Esophagus (tissue), 2 donors: ENCODE measurements at regions not wholly inside any gene's neighbourhood (a gene's known extent, or its start where the extent isn't known, plus 50 kb on each side); places are given as distances from the start of the nearest gene placed in this dataset.

Experiments used
- H3K27ac ChIP-seq, 2 donors: one replicate each; pipeline ENCODE4 v1.5.1; 2013; ENCODE audit warnings: low read depth in 2 of 2, mild to moderate bottlenecking in 2 of 2, inconsistent platforms in 1 of 2, low read length in 1 of 2, moderate library complexity in 1 of 2
- H3K27me3 ChIP-seq, 2 donors: one replicate each; pipeline ENCODE4 v1.6.1; 2013; ENCODE audit warnings: low read length in 2 of 2, control low read depth in 1 of 2, mild to moderate bottlenecking in 1 of 2; ENCODE audit not compliant: insufficient read depth in 2 of 2, control insufficient read depth in 1 of 2
- H3K36me3 ChIP-seq, 2 donors: one replicate each; pipeline ENCODE4 v1.6.1; 2013; ENCODE audit warnings: low read length in 1 of 2; ENCODE audit not compliant: control insufficient read depth in 2 of 2, insufficient read depth in 2 of 2
- H3K4me1 ChIP-seq, 2 donors: one replicate each; pipeline ENCODE4 v1.6.1; 2013; ENCODE audit warnings: low read length in 1 of 2; ENCODE audit not compliant: control insufficient read depth in 2 of 2, insufficient read depth in 2 of 2
- H3K4me3 ChIP-seq, 2 donors: one replicate each; pipeline ENCODE4 v1.5.1; 2013; ENCODE audit warnings: low read length in 2 of 2, mild to moderate bottlenecking in 2 of 2, low read depth in 1 of 2, moderate library complexity in 1 of 2
- H3K9me3 ChIP-seq, 2 donors: one replicate each; pipeline ENCODE4 v1.6.1; 2013; ENCODE audit warnings: mild to moderate bottlenecking in 2 of 2, low read depth in 1 of 2, low read length in 1 of 2, moderate library complexity in 1 of 2; ENCODE audit not compliant: control insufficient read depth in 2 of 2, insufficient read depth in 1 of 2
- WGBS, 2 donors: extraction: QIAGEN DNeasy Blood & Tissue Kit; methylation state at CpG; one replicate each; pipeline ENCODE4 v1.1.7; 2013; 5-methylcytosine and 5-hydroxymethylcytosine counted together
- donor health status: healthy with polysubstance abuse.
- donor health status: Bipolar disorder and iron deficiency.

GRCh38 chr11:92276773-92277172 lies 52.2 kb downstream of the FAT3 start:
- no peak overlapping the region for H3K4me3 ChIP-seq
- WGBS, 2 donors = 78 to 86% methylated on average over 3 of the region's 3 CpGs
- no peaks in the 10 kb centered on the region for H3K4me1 ChIP-seq
- no peaks in the 10 kb centered on the region for H3K9me3 ChIP-seq
- no peak overlapping the region for H3K27ac ChIP-seq
- no peaks in the 10 kb centered on the region for H3K36me3 ChIP-seq
- H3K27me3 ChIP-seq = no peaks in the 10 kb centered on the region

GRCh38 chr11:92277871-92278270 lies 53.3 kb downstream of the FAT3 start:
- 74 to 85% methylated on average over 1 of the region's 1 CpG for WGBS, 2 donors
- H3K27me3 ChIP-seq = no peaks in the 10 kb centered on the region
- H3K4me1 ChIP-seq = no peaks in the 10 kb centered on the region
- H3K9me3 ChIP-seq = no peaks in the 10 kb centered on the region
- no peak overlapping the region for H3K27ac ChIP-seq
- H3K4me3 ChIP-seq = no peak overlapping the region
- no peaks in the 10 kb centered on the region for H3K36me3 ChIP-seq

- Histone ChIP-seq H3K9me3 (no peaks in the 10 kb centered on the region), H3K4me3 (no peak overlapping the region), H3K27me3 (no peaks in the 10 kb centered on the region), H3K36me3 (no peaks in the 10 kb centered on the region), H3K27ac (no peak overlapping the region), H3K4me1 (no peaks in the 10 kb centered on the region)
- WGBS, 2 donors = 70 to 78% methylated on average over 1 of the region's 1 CpG
These were observed 54.3 kb downstream of the FAT3 start for GRCh38 chr11:92278791-92279433.

- Histone ChIP-seq H3K4me3 (no peak overlapping the region), H3K4me1 (no peaks in the 10 kb centered on the region), H3K27ac (no peak overlapping the region), H3K27me3 (no peaks in the 10 kb centered on the region), H3K36me3 (no peaks in the 10 kb centered on the region), H3K9me3 (no peaks in the 10 kb centered on the region)
- 70 to 83% methylated on average over 3 of the region's 3 CpGs for WGBS, 2 donors
These were observed 59.5 kb downstream of the FAT3 start for GRCh38 chr11:92284107-92284506.

GRCh38 chr11:92284558-92284957 lies 59.9 kb downstream of the FAT3 start:
- Histone ChIP-seq H3K27me3 (no peaks in the 10 kb centered on the region), H3K27ac (no peak overlapping the region), H3K4me3 (no peak overlapping the region), H3K9me3 (no peaks in the 10 kb centered on the region), H3K4me1 (no peaks in the 10 kb centered on the region), H3K36me3 (no peaks in the 10 kb centered on the region)
- WGBS, 2 donors = 63 to 66% methylated on average over 5 of the region's 5 CpGs

GRCh38 chr11:92285776-92286175 lies 61.2 kb downstream of the FAT3 start:
- Histone ChIP-seq H3K4me1 (no peaks in the 10 kb centered on the region), H3K4me3 (no peak overlapping the region), H3K27me3 (no peaks in the 10 kb centered on the region), H3K36me3 (no peaks in the 10 kb centered on the region), H3K27ac (no peak overlapping the region), H3K9me3 (no peaks in the 10 kb centered on the region)
- WGBS, 2 donors = 76 to 85% methylated on average over 5 of the region's 5 CpGs

GRCh38 chr11:92286709-92287108 lies 62.1 kb downstream of the FAT3 start:
- Histone ChIP-seq H3K4me1 (no peaks in the 10 kb centered on the region), H3K9me3 (no peaks in the 10 kb centered on the region), H3K27ac (no peak overlapping the region), H3K36me3 (no peaks in the 10 kb centered on the region), H3K27me3 (no peaks in the 10 kb centered on the region), H3K4me3 (no peak overlapping the region)
- 65 to 88% methylated on average over 2 of the region's 2 CpGs for WGBS, 2 donors

- 49 to 53% methylated on average over 8 of the region's 8 CpGs for WGBS, 2 donors
- no peaks in the 10 kb centered on the region for H3K9me3 ChIP-seq
- H3K4me1 ChIP-seq = no peaks in the 10 kb centered on the region
- no peaks in the 10 kb centered on the region for H3K27me3 ChIP-seq
- no peak overlapping the region for H3K27ac ChIP-seq
- no peaks in the 10 kb centered on the region for H3K36me3 ChIP-seq
- no peak overlapping the region for H3K4me3 ChIP-seq
These were observed 70.8 kb downstream of the FAT3 start for GRCh38 chr11:92295175-92296137.

GRCh38 chr11:92296138-92296515 lies 71.5 kb downstream of the FAT3 start:
- no peaks in the 10 kb centered on the region for H3K27me3 ChIP-seq
- H3K27ac ChIP-seq = no peak overlapping the region
- no peaks in the 10 kb centered on the region for H3K36me3 ChIP-seq
- no peak overlapping the region for H3K4me3 ChIP-seq
- WGBS, 2 donors = 45 to 60% methylated on average over 3 of the region's 3 CpGs
- H3K9me3 ChIP-seq = no peaks in the 10 kb centered on the region
- H3K4me1 ChIP-seq = no peaks in the 10 kb centered on the region
